Keratinocyte (primary cell): ENCODE measurements at regions not wholly inside any gene's neighbourhood (a gene's known extent, or its start where the extent isn't known, plus 50 kb on each side); places are given as distances from the start of the nearest gene placed in this dataset.

Experiments used
- DNase-seq: peaks from one replicate; pipeline ENCODE4 v3.0.0-alpha.2; 2011; ENCODE audit warnings: low read depth, missing footprints, low spot score
- FAIRE-seq: peaks from 2 replicates; lab custom pipeline; 2011; peaks lifted over from hg19 to GRCh38; lab: Jason Lieb, UNC
- H2AFZ ChIP-seq: 2 replicates; pipeline ENCODE4 v1.6.0; 2012; ENCODE audit warnings: low read length, control low read depth, inconsistent platforms; ENCODE audit not compliant: control insufficient read depth
- H3K27ac ChIP-seq: 2 replicates; pipeline ENCODE4 v1.5.1; 2011; ENCODE audit warnings: low read length; ENCODE audit not compliant: control insufficient read depth, insufficient read depth
- H3K27me3 ChIP-seq: 3 replicates; pipeline ENCODE4 v1.6.0; 2011; ENCODE audit warnings: low read length; ENCODE audit not compliant: control insufficient read depth, insufficient read depth; ENCODE audit errors: extremely low read depth
- H3K36me3 ChIP-seq, 2 experiments: 2 replicates in 1 of 2; 3 replicates in 1 of 2; pipeline ENCODE4 v1.5.1; 2011; ENCODE audit warnings: low read length in 2 of 2, mild to moderate bottlenecking in 1 of 2; ENCODE audit not compliant: control insufficient read depth in 2 of 2, insufficient read depth in 2 of 2; ENCODE audit errors: extremely low read depth in 1 of 2
- H3K4me1 ChIP-seq: 3 replicates; pipeline ENCODE4 v1.5.1; 2011; ENCODE audit warnings: low read length; ENCODE audit not compliant: control insufficient read depth, insufficient read depth; ENCODE audit errors: extremely low read depth
- H3K4me2 ChIP-seq: 3 replicates; pipeline ENCODE4 v1.6.0; 2011; ENCODE audit warnings: low read depth, low read length; ENCODE audit not compliant: control insufficient read depth, insufficient read depth; ENCODE audit errors: extremely low read depth
- H3K4me3 ChIP-seq, 3 experiments: fragments of 200-600 bp in 1 of 3; sonication (generic) in 1 of 3; 2 replicates in 2 of 3; 3 replicates in 1 of 3; pipeline ENCODE4 v1.5.1; 2011 to 2016; ENCODE audit warnings: low read length in 3 of 3, mild to moderate bottlenecking in 3 of 3, control low read depth in 2 of 3, inconsistent platforms in 1 of 3, low read depth in 1 of 3, mixed read lengths in 1 of 3, mixed run types in 1 of 3, moderate library complexity in 1 of 3; ENCODE audit not compliant: control insufficient read depth in 2 of 3, insufficient read depth in 2 of 3; ENCODE audit errors: extremely low read depth in 1 of 3
- H3K79me2 ChIP-seq: 2 replicates; pipeline ENCODE4 v1.6.0; 2012; ENCODE audit warnings: low read length; ENCODE audit not compliant: control insufficient read depth, insufficient read depth
- H3K9ac ChIP-seq: 3 replicates; pipeline ENCODE4 v1.6.0; 2011; ENCODE audit warnings: low read length; ENCODE audit not compliant: control insufficient read depth, insufficient read depth; ENCODE audit errors: extremely low read depth
- H3K9me1 ChIP-seq: 3 replicates; pipeline ENCODE4 v1.6.0; 2011; ENCODE audit warnings: low read length; ENCODE audit not compliant: control insufficient read depth, insufficient read depth; ENCODE audit errors: extremely low read depth
- H3K9me3 ChIP-seq: 2 replicates; pipeline ENCODE4 v1.5.1; 2012; ENCODE audit warnings: low read depth, low read length; ENCODE audit not compliant: control insufficient read depth
- H4K20me1 ChIP-seq: 3 replicates; pipeline ENCODE4 v1.6.0; 2011; ENCODE audit warnings: low read length; ENCODE audit not compliant: control insufficient read depth, insufficient read depth; ENCODE audit errors: extremely low read depth
- CTCF ChIP-seq, 3 experiments: IDR thresholded peaks in 1 of 3; conservative IDR thresholded peaks in 1 of 3; optimal IDR thresholded peaks in 1 of 3; 2 replicates in 2 of 3; 3 replicates in 1 of 3; pipeline versions ENCODE3 to v1.5.1; 2011; ENCODE audit warnings: low read length in 3 of 3, mild to moderate bottlenecking in 3 of 3, moderate library complexity in 2 of 3, control low read depth in 1 of 3, inconsistent platforms in 1 of 3; ENCODE audit not compliant: insufficient read depth in 2 of 3; ENCODE audit errors: extremely low read depth in 1 of 3
- EZH2 ChIP-seq: IDR thresholded peaks from one replicate; pipeline ENCODE4 v1.6.1; 2012; ENCODE audit warnings: inconsistent platforms, mild to moderate bottlenecking, low read length, moderate library complexity
- dilution Hi-C: fragments of 300-500 bp; cut with MboI; formaldehyde crosslinking; loops from one replicate; pipeline ENCODE4 v1.7.0; 2020; ENCODE audit warnings: low sequenced_read_pairs; ENCODE audit not compliant: extremely low pct_ligation_motif_present

GRCh38 chr13:80737513-80737912, 396.6 kb upstream of the SPRY2 start:
- H3K9me1 ChIP-seq: no peaks in the 10 kb centered on the region
- no peaks in the 10 kb centered on the region for H3K9me3 ChIP-seq
- TF ChIP-seq EZH2: no peak
- TF ChIP-seq CTCF (optimal IDR thresholded peaks at IDR 0.05 in 1 of 3, IDR thresholded peaks at IDR 0.05 in 1 of 3, conservative IDR thresholded peaks at IDR 0.05 in 1 of 3; ENCODE audit: extremely low read depth in 1 of 3, insufficient read depth in 2 of 3, low read length in 3 of 3): no peak
- dilution Hi-C loops: no loop called here
- no peaks in the 10 kb centered on the region for H3K79me2 ChIP-seq
- H3K27me3 ChIP-seq: no peaks in the 10 kb centered on the region
- no peak overlapping the region for H2AFZ ChIP-seq
- H3K9ac ChIP-seq: no peak overlapping the region
- FAIRE-seq (no peak), DNase-seq (no peak)
- no peak overlapping the region for H3K4me2 ChIP-seq
- H3K36me3 ChIP-seq: no peaks in the 10 kb centered on the region
- no peaks in the 10 kb centered on the region for H4K20me1 ChIP-seq
- H3K4me1 ChIP-seq: no peaks in the 10 kb centered on the region
- H3K27ac ChIP-seq: no peak overlapping the region
- no peak overlapping the region for H3K4me3 ChIP-seq

- Histone ChIP-seq H3K27me3 (no peaks in the 10 kb centered on the region), H3K4me3 (no peak overlapping the region), H2AFZ (no peak overlapping the region), H3K9ac (no peak overlapping the region), H4K20me1 (no peaks in the 10 kb centered on the region), H3K4me1 (no peaks in the 10 kb centered on the region), H3K36me3 (no peaks in the 10 kb centered on the region), H3K4me2 (no peak overlapping the region), H3K27ac (no peak overlapping the region), H3K9me1 (no peaks in the 10 kb centered on the region), H3K79me2 (no peaks in the 10 kb centered on the region), H3K9me3 (no peaks in the 10 kb centered on the region)
- FAIRE-seq (no peak), DNase-seq (no peak)
- dilution Hi-C loops: no loop called here
- TF ChIP-seq EZH2: no peak
- TF ChIP-seq CTCF (optimal IDR thresholded peaks at IDR 0.05 in 1 of 3, IDR thresholded peaks at IDR 0.05 in 1 of 3, conservative IDR thresholded peaks at IDR 0.05 in 1 of 3; ENCODE audit: extremely low read depth in 1 of 3, insufficient read depth in 2 of 3, low read length in 3 of 3): no peak
These were observed 386.5 kb upstream of the SPRY2 start for GRCh38 chr13:80727321-80727975.
